Trophoblast cell (in vitro differentiated cells and primary cell): ENCODE measurements at regions not wholly inside any gene's neighbourhood (a gene's known extent, or its start where the extent isn't known, plus 50 kb on each side); places are given as distances from the start of the nearest gene placed in this dataset.

Experiments
- DNase-seq, 2 donors: peaks; one replicate each; pipeline ENCODE4 v3.0.0-alpha.2; 2016
- H2AFZ ChIP-seq: 2 replicates; pipeline ENCODE4 v1.6.1; 2013; ENCODE audit warnings: low read length, moderate library complexity, mild to moderate bottlenecking; ENCODE audit not compliant: insufficient read depth, poor library complexity
- H2AK5ac ChIP-seq: 2 replicates; pipeline ENCODE4 v1.6.1; 2013; ENCODE audit warnings: mild to moderate bottlenecking, low read length
- H2BK120ac ChIP-seq: 2 replicates; pipeline ENCODE4 v1.6.1; 2013; ENCODE audit warnings: low read length, mild to moderate bottlenecking, moderate library complexity; ENCODE audit not compliant: insufficient read depth, poor library complexity
- H2BK12ac ChIP-seq: 2 replicates; pipeline ENCODE4 v1.6.1; 2013; ENCODE audit warnings: mild to moderate bottlenecking, low read length, moderate library complexity
- H2BK5ac ChIP-seq: 2 replicates; pipeline ENCODE4 v1.6.1; 2013; ENCODE audit warnings: low read length, low read depth, moderate library complexity, mild to moderate bottlenecking; ENCODE audit not compliant: poor library complexity
- H3K14ac ChIP-seq: 2 replicates; pipeline ENCODE4 v1.6.1; 2013; ENCODE audit warnings: mild to moderate bottlenecking, low read length
- H3K18ac ChIP-seq: 2 replicates; pipeline ENCODE4 v1.6.1; 2013; ENCODE audit warnings: mild to moderate bottlenecking, low read length
- H3K23ac ChIP-seq: 2 replicates; pipeline ENCODE4 v1.6.1; 2013; ENCODE audit warnings: low read length
- H3K27ac ChIP-seq: 2 replicates; pipeline ENCODE4 v1.5.1; 2013; ENCODE audit warnings: low read depth, mild to moderate bottlenecking, inconsistent platforms, low read length, moderate library complexity
- H3K27me3 ChIP-seq: 2 replicates; pipeline ENCODE4 v1.6.1; 2013; ENCODE audit warnings: inconsistent platforms, mild to moderate bottlenecking, low read length, moderate library complexity; ENCODE audit not compliant: insufficient read depth
- H3K36me3 ChIP-seq, 2 experiments: 1 replicate in 1 of 2; 2 replicates in 1 of 2; pipeline ENCODE4 v1.6.1; 2013; ENCODE audit warnings: low read length in 2 of 2, mild to moderate bottlenecking in 2 of 2, moderate library complexity in 1 of 2; ENCODE audit not compliant: insufficient read depth in 2 of 2, control insufficient read depth in 1 of 2
- H3K4ac ChIP-seq: 2 replicates; pipeline ENCODE4 v1.6.1; 2013; ENCODE audit warnings: low read depth, mild to moderate bottlenecking, low read length, moderate library complexity
- H3K4me1 ChIP-seq, 2 experiments: 1 replicate in 1 of 2; 2 replicates in 1 of 2; pipeline ENCODE4 v1.6.1; 2013; ENCODE audit warnings: low read length in 2 of 2, mild to moderate bottlenecking in 2 of 2, moderate library complexity in 1 of 2; ENCODE audit not compliant: insufficient read depth in 2 of 2, control insufficient read depth in 1 of 2
- H3K4me2 ChIP-seq: 2 replicates; pipeline ENCODE4 v1.6.1; 2013; ENCODE audit warnings: inconsistent platforms, mild to moderate bottlenecking, low read length, moderate library complexity
- H3K4me3 ChIP-seq: 2 replicates; pipeline ENCODE4 v1.5.1; 2013; ENCODE audit warnings: mild to moderate bottlenecking, low read depth, low read length, inconsistent platforms
- H3K79me1 ChIP-seq: one replicate; pipeline ENCODE4 v1.6.1; 2013; ENCODE audit warnings: low read length
- H3K79me2 ChIP-seq: 2 replicates; pipeline ENCODE4 v1.6.1; 2013; ENCODE audit warnings: low read length, mild to moderate bottlenecking; ENCODE audit not compliant: control insufficient read depth, insufficient read depth, poor library complexity
- H3K9ac ChIP-seq: 2 replicates; pipeline ENCODE4 v1.6.1; 2013; ENCODE audit warnings: mild to moderate bottlenecking, low read length
- H3K9me3 ChIP-seq: 2 replicates; pipeline ENCODE4 v1.6.1; 2013; ENCODE audit warnings: low read depth, mild to moderate bottlenecking, control low read depth, inconsistent platforms, low read length; ENCODE audit not compliant: insufficient read depth
- H4K12ac ChIP-seq: 2 replicates; pipeline ENCODE4 v1.6.1; 2013; ENCODE audit warnings: low read depth, mild to moderate bottlenecking, low read length, moderate library complexity
- H4K8ac ChIP-seq: 2 replicates; pipeline ENCODE4 v1.6.1; 2013; ENCODE audit warnings: low read depth, mild to moderate bottlenecking, low read length, moderate library complexity
- H4K91ac ChIP-seq: one replicate; pipeline ENCODE4 v1.6.1; 2013; ENCODE audit warnings: low read depth, mild to moderate bottlenecking, low read length, moderate library complexity
- WGBS: extraction: QIAGEN DNeasy Blood & Tissue Kit; methylation state at CpG from one replicate; pipeline ENCODE4 v1.1.7; 2013; ENCODE audit warnings: missing lambda C conversion rate; ENCODE audit not compliant: insufficient read length, insufficient coverage; ENCODE audit errors: extremely low coverage; 5-methylcytosine and 5-hydroxymethylcytosine counted together

DNA sequence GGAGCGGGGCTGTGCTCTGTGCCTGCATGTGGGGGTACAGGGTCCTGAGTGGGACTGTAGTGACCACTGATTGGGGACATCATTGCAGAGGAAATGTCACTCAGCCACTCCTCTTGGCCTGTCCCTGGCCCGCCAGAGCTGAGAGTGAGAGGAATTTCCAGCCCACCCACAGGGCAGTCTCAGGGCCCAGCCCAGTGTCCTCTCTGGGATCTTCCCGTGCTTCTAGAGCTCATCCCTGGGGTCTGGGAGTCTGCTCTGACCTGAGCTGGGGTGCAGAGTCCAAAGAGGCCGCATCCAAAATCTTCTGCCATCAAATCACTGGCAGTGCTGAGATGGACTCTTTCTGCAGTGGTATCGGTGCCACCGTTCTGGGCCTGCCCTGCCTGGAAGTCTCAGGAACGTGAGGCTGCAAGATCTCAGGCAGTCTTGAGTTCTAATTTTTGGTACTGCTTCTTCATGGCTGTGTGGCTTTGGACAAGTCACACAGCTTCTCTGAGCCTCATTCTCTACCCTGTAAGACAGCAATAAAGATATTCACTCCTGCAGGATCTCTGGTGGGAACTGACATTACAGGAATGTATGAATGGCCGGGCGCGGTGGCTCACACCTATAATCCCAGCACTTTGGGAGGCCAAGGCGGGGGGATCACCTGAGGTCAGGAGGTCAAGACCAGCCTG lies 100.8 kb upstream of the TARDBP start:
- Histone ChIP-seq H2BK120ac (no peak overlapping the region), H3K18ac (no peak overlapping the region), H2AK5ac (no peak overlapping the region), H3K9ac (no peak overlapping the region), H4K8ac (no peak overlapping the region), H3K23ac (no peak overlapping the region), H3K9me3 (peaks cover 4% of the 10 kb centered on the region), H2BK12ac (no peak overlapping the region), H2BK5ac (no peak overlapping the region), H3K4me1 (no peaks in the 10 kb centered on the region), H3K4me3 (no peak overlapping the region), H3K4me2 (no peak overlapping the region), H3K27me3 (no peaks in the 10 kb centered on the region), H3K36me3 (no peaks in the 10 kb centered on the region), H3K4ac (no peak overlapping the region), H4K91ac (no peak overlapping the region), H3K79me2 (no peaks in the 10 kb centered on the region), H3K27ac (no peak overlapping the region), H4K12ac (no peak overlapping the region), H3K14ac (no peak overlapping the region), H2AFZ (no peak overlapping the region), H3K79me1 (no peaks in the 10 kb centered on the region)
- no CpG with 5 or more reads among the region's 11 CpGs for WGBS
- DNase-seq = no peak

- H3K27me3 ChIP-seq = no peaks in the 10 kb centered on the region
- WGBS = no CpG with 5 or more reads among the region's 17 CpGs
Observed at GRCh38 chr1:10912441-10912840, 100.0 kb upstream of the TARDBP start.

DNA sequence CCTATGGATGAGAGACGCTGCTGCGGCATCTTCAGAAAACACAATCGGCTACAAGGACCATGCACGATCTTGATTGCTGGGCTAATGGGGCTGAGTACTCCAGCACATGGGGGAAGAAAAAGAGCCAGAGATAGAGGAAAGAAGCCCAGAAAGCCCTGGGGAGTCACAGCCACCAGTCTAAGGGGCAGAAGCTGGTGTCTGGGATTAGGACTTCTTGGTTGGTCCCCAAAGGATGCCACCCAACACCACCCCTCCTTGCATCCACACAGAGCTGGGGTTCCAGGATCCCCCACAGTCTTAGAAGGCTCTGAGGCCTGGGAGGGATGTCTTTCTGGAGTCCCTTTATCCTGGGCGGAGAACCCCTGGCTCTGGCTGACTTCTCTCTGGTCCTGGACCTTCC lies 98.4 kb upstream of the TARDBP start:
- Histone ChIP-seq H3K4me3 (no peak overlapping the region), H3K4ac (no peak overlapping the region), H3K27me3 (no peaks in the 10 kb centered on the region), H2AK5ac (no peak overlapping the region), H4K8ac (no peak overlapping the region), H2AFZ (no peak overlapping the region), H3K23ac (no peak overlapping the region), H3K27ac (no peak overlapping the region), H4K12ac (no peak overlapping the region), H3K4me1 (no peaks in the 10 kb centered on the region), H3K36me3 (no peaks in the 10 kb centered on the region), H3K9me3 (peaks cover 2% of the 10 kb centered on the region), H2BK120ac (no peak overlapping the region), H2BK12ac (no peak overlapping the region), H3K4me2 (no peak overlapping the region), H3K18ac (no peak overlapping the region), H3K9ac (no peak overlapping the region), H3K79me1 (no peaks in the 10 kb centered on the region), H2BK5ac (no peak overlapping the region), H4K91ac (no peak overlapping the region), H3K14ac (no peak overlapping the region), H3K79me2 (no peaks in the 10 kb centered on the region)
- DNase-seq = no peak
- no CpG with 5 or more reads among the region's 5 CpGs for WGBS

More at GRCh38 chr1:10912441-10912840, 100.0 kb upstream of the TARDBP start:
- Histone ChIP-seq H3K18ac (no peak overlapping the region), H3K36me3 (no peaks in the 10 kb centered on the region), H3K27ac (no peak overlapping the region), H3K4me3 (no peak overlapping the region), H3K9ac (no peak overlapping the region), H2BK120ac (no peak overlapping the region), H2BK12ac (no peak overlapping the region), H3K4me2 (no peak overlapping the region), H3K79me2 (no peaks in the 10 kb centered on the region), H3K9me3 (peaks cover 2% of the 10 kb centered on the region), H3K23ac (no peak overlapping the region), H3K79me1 (no peaks in the 10 kb centered on the region), H2AK5ac (no peak overlapping the region), H4K8ac (no peak overlapping the region), H3K4ac (no peak overlapping the region), H4K91ac (no peak overlapping the region), H4K12ac (no peak overlapping the region), H2BK5ac (no peak overlapping the region), H2AFZ (no peak overlapping the region), H3K4me1 (no peaks in the 10 kb centered on the region), H3K14ac (no peak overlapping the region)
- DNase-seq = no peak

GRCh38 chr1:10915594-10915993 lies 96.9 kb upstream of the TARDBP start:
- Histone ChIP-seq H3K14ac (no peak overlapping the region), H2AK5ac (no peak overlapping the region), H3K4me3 (no peak overlapping the region), H3K9ac (no peak overlapping the region), H2BK120ac (no peak overlapping the region), H4K8ac (no peak overlapping the region), H3K4me1 (no peaks in the 10 kb centered on the region), H3K23ac (no peak overlapping the region), H3K18ac (no peak overlapping the region), H4K12ac (no peak overlapping the region), H3K27me3 (no peaks in the 10 kb centered on the region), H3K79me2 (no peaks in the 10 kb centered on the region), H3K27ac (no peak overlapping the region), H2BK5ac (no peak overlapping the region), H3K79me1 (no peaks in the 10 kb centered on the region), H2BK12ac (no peak overlapping the region), H4K91ac (no peak overlapping the region), H2AFZ (no peak overlapping the region), H3K4me2 (no peak overlapping the region), H3K4ac (no peak overlapping the region), H3K36me3 (no peaks in the 10 kb centered on the region), H3K9me3 (peaks cover 2% of the 10 kb centered on the region)
- DNase-seq = no peak
- WGBS = no CpG with 5 or more reads among the region's 8 CpGs
